GM10266 (cell line): ENCODE measurements at regions not wholly inside any gene's neighbourhood (a gene's known extent, or its start where the extent isn't known, plus 50 kb on each side); places are given as distances from the start of the nearest gene placed in this dataset.

Source experiments
- DNase-seq: peaks from one replicate; pipeline ENCODE4 v3.0.0; 2012; ENCODE audit errors: extremely low spot score
- TF ChIP-seq, protein P1 (sequence below): IDR thresholded peaks from 2 replicates; pipeline ENCODE4 v1.5.1; 2012; ENCODE audit warnings: mild to moderate bottlenecking, low read depth; ENCODE audit not compliant: control insufficient read depth, insufficient read depth; ENCODE audit errors: missing control alignments

DNA sequence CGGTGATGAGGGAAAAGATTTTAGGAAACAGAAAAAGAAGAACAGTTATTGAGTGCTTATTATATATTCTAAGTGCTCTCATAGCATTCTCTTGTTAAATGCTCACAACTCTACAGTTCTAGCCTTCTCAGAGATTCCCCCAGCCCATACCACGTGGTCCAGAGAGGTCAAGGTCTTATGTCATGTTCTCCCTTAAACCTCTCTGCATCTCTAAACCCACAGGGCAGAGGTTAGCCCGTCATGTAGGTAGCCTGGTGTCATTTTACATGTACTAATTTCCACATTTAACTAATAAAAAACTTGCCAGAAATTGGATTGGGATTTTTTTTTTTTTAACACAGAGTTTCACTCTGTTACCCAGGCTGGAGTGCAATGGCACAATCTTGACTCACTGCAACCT lies 178.0 kb downstream of the CEMIP2 start:
- DNase-seq: no peak
- TF ChIP-seq, protein P1, sequence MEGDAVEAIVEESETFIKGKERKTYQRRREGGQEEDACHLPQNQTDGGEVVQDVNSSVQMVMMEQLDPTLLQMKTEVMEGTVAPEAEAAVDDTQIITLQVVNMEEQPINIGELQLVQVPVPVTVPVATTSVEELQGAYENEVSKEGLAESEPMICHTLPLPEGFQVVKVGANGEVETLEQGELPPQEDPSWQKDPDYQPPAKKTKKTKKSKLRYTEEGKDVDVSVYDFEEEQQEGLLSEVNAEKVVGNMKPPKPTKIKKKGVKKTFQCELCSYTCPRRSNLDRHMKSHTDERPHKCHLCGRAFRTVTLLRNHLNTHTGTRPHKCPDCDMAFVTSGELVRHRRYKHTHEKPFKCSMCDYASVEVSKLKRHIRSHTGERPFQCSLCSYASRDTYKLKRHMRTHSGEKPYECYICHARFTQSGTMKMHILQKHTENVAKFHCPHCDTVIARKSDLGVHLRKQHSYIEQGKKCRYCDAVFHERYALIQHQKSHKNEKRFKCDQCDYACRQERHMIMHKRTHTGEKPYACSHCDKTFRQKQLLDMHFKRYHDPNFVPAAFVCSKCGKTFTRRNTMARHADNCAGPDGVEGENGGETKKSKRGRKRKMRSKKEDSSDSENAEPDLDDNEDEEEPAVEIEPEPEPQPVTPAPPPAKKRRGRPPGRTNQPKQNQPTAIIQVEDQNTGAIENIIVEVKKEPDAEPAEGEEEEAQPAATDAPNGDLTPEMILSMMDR: no peak

DNA sequence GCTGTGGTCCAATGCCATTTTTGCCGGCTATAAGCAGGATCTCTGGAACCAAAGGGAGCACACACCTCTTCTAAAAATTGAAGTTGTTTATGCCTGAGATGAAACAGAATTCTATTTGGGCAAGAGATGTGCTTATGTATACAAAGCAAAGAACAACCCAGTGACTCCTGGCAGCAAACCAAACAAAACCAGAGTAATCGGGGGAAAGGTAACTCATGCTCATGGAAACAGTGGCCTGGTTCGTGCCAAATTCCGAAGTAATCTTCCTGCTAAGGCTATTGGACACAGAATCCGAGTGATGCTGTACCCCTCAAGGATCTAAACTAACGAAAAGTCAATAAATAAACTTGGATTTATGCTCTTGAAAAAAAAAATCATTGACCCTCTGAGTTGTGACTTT lies 178.7 kb downstream of the CEMIP2 start:
- TF ChIP-seq, protein P1: no peak
- no peak for DNase-seq

DNA sequence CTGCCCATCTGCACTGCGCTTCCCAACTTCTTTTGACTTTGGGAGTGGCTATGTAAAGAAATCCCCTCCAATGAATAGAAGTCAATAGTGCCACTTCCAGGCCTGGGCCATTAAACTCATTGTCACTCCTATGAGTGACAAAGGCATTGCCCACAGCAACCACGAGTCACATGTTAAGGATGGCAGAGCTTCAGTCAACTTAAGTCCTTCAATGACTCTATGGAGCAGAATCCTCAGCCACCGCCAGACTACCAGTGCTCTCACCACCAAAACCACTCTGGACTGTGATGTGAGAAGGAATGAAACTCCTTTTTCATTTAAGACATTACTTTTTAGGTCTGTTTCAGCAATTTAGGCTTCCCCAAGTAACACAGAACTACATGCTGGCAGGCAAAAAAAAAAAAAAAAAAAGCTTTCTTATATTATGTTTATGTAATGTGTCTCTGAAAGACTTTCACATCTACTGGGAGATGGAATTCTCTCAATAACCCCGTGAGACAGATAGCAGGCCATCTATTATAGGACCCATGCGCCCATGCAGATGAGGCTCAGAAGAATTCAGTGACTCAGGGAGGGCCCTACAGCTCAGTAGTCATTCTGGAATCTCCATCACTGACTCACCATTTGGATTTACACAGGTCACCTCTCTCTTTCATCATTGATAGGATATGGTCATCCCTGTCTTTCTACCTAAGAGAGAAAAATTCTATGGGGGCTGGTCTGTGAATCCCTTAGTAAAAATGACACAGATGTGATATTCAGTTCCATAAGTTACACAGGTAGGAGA lies 180.5 kb downstream of the CEMIP2 start:
- TF ChIP-seq, protein P1: no peak
- DNase-seq: no peak

DNA sequence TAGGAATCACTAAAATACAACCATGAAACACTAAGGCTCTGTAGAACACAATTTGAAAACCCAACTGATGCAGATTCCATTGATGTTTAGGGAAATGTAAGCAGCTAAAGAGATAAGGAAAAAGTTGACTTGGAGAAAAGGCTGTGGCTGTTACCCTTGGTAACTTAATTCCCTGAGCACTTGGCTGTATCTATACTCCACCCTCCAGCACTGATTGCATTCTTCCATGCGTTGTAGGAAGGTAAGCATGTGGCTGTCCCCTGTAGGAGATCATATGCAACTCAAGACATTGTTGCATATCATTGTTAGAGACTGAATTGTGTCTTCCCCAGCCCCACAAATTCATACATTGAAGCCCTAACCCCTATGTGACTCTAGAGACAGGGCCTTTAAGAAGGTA lies 184.5 kb downstream of the CEMIP2 start:
- no peak for DNase-seq

DNA sequence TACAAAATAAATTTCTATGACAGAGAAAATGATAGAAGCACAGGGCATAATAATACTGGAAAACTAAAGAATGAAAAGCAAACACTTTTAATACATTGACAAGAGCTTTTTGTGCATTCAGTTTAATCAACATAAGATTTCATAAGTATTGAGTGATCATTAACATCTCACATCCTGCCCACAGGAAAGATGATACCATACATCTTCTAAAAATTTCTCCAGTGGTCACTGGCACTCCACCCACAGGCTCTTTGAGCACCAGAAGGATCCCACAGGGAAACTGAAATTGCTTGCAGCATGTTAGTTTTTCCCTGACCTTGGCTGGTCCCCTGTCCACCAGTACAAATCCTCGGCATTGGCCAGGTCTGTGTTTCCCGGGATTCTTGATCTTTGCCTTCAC lies 186.0 kb downstream of the CEMIP2 start:
- no peak for DNase-seq

More for the DNA sequence above, 184.5 kb downstream of the CEMIP2 start:
- TF ChIP-seq, protein P1: no peak

DNA sequence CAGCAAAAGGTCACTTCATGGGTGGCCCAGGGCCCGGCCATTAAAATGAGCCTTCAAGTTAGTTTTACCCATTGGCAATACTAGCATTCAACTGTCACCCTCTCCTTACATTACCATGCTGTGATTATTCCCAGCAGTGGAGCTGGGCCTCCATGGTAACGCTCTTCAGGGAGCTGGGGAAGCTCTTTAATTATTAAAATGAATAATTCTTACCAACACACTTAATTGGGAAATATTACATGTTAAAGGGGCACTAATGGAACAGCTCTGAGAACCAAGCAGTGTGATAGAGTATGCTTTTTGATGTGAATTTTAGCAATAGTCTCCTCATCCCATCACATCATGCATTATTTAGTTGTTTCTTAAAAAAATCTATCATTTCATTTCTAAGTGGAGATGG lies 187.2 kb downstream of the CEMIP2 start:
- no peak for DNase-seq
- TF ChIP-seq, protein P1: no peak

More for the DNA sequence above, 186.0 kb downstream of the CEMIP2 start:
- TF ChIP-seq, protein P1: no peak

DNA sequence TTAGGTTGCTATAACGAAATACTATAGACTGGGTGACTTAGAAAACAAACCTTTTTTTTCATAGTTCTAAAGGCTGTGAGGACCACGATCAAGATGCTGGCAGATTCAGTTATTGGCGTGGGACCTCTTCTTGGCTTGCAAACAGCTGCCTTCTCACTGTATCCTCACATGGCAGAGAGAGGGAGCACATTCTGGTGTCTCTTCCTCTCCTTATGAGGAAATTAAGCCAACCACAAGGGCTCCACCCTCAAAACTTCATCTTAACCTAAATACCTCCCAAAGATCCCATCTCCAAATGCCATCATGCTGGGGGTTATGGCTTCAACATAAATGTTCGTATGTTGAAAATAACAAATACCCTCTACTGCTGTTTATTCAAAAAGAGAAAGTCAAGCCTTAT lies 197.1 kb downstream of the CEMIP2 start:
- no peak for DNase-seq
- TF ChIP-seq, protein P1: no peak
